Calu3 (cell line): ENCODE measurements at regions not wholly inside any gene's neighbourhood (a gene's known extent, or its start where the extent isn't known, plus 50 kb on each side); places are given as distances from the start of the nearest gene placed in this dataset.

Experiments used
- BruUV-seq: library from RNA; stranded (reverse); fragments of 400-500 nt; replicated peaks from 2 replicates; lab custom pipeline; 2021; lab: Mats Ljungman, UMichigan
- CTCF ChIA-PET: fragments of 300-600 bp; sonication (Branson Sonifier 250); formaldehyde crosslinking; loops from one replicate; lab custom pipeline; 2022; ENCODE audit warnings: antibody characterized with exemption; lab: Charles Lee
- DNase-seq: peaks from one replicate; pipeline ENCODE4 v3.0.0; 2022
- H3K27ac Mint-ChIP-seq: one replicate; pipeline ENCODE4 v1.8.0; 2022; ENCODE audit warnings: mixed read lengths; ENCODE audit not compliant: unreplicated experiment
- H3K27me3 Mint-ChIP-seq: one replicate; pipeline ENCODE4 v1.8.0; 2022; ENCODE audit warnings: mixed read lengths; ENCODE audit not compliant: unreplicated experiment
- H3K36me3 Mint-ChIP-seq: one replicate; pipeline ENCODE4 v1.8.0; 2022; ENCODE audit warnings: mild to moderate bottlenecking, moderate library complexity, mixed read lengths; ENCODE audit not compliant: insufficient read depth, unreplicated experiment
- H3K4me1 Mint-ChIP-seq: one replicate; pipeline ENCODE4 v1.8.0; 2022; ENCODE audit warnings: mild to moderate bottlenecking, low read depth, mixed read lengths; ENCODE audit not compliant: unreplicated experiment
- H3K4me3 Mint-ChIP-seq: one replicate; pipeline ENCODE4 v1.8.0; 2022; ENCODE audit warnings: mild to moderate bottlenecking, low read depth, moderate library complexity, mixed read lengths; ENCODE audit not compliant: unreplicated experiment
- H3K9me3 Mint-ChIP-seq: one replicate; pipeline ENCODE4 v1.8.0; 2022; ENCODE audit warnings: low read depth, mixed read lengths; ENCODE audit not compliant: unreplicated experiment
- intact Hi-C: fragments of 100-400 bp; cut with micrococcal nuclease; formaldehyde crosslinking; loops from one replicate; pipeline ENCODE4 v1.10.0; 2022; ENCODE audit not compliant: unreplicated experiment
- TF ChIP-seq, protein P1 (sequence below): fragments of 200-600 bp; IDR thresholded peaks from one replicate; pipeline ENCODE4 v1.8.0; 2022; ENCODE audit warnings: antibody characterized with exemption; ENCODE audit not compliant: unreplicated experiment

DNA sequence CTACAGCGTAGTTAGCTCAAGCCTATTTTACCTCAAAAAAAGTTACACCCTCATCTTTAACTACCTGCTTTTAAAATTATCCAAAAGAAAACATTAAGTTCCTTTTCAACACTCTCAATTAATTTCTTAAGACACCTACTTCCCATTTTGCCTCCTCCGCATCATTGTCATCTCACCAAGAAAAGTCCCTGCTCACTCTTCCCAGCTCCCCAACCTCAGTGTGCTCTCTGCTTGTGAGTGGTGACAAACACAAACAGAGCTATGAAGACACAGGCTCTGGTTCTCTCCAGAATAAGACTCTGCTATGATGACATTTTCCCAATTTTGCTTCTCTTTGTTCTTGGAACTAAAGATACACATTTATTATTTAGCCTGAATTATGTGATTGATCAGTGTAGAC lies 385.1 kb upstream of the HTR2A start:
- CTCF ChIA-PET, result no interaction called here
- peaks cover 14% of the 10 kb centered on the region for H3K4me1 Mint-ChIP-seq
- intact Hi-C loops, result no loop called here
- H3K36me3 Mint-ChIP-seq, result no peaks in the 10 kb centered on the region
- no peak for DNase-seq
- no peaks in the 10 kb centered on the region for H3K9me3 Mint-ChIP-seq
- TF ChIP-seq, protein P1, sequence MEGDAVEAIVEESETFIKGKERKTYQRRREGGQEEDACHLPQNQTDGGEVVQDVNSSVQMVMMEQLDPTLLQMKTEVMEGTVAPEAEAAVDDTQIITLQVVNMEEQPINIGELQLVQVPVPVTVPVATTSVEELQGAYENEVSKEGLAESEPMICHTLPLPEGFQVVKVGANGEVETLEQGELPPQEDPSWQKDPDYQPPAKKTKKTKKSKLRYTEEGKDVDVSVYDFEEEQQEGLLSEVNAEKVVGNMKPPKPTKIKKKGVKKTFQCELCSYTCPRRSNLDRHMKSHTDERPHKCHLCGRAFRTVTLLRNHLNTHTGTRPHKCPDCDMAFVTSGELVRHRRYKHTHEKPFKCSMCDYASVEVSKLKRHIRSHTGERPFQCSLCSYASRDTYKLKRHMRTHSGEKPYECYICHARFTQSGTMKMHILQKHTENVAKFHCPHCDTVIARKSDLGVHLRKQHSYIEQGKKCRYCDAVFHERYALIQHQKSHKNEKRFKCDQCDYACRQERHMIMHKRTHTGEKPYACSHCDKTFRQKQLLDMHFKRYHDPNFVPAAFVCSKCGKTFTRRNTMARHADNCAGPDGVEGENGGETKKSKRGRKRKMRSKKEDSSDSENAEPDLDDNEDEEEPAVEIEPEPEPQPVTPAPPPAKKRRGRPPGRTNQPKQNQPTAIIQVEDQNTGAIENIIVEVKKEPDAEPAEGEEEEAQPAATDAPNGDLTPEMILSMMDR, result no peak
- no peak overlapping the region for H3K27ac Mint-ChIP-seq
- H3K27me3 Mint-ChIP-seq, result no peaks in the 10 kb centered on the region
- BruUV-seq, result no TSS peak
- H3K4me3 Mint-ChIP-seq, result no peak overlapping the region

DNA sequence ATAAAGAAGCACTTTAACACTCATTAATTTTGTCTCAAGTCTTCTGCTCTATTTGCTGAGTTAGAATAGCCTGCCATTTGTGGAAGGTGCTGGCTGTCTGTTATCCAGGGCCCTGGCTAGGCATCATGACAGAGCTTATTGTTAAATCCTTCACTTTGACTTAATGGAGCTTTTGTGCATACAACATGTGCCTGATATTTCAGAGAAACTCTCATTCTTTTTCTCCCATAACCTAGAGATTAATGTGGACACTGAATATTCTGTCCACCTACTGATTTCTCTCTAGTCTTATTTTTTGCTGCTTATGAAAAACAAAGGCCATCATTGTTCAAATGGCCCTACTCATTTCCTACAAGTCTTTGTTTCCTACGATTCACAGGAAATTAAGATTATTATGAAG lies 383.1 kb upstream of the HTR2A start:
- DNase-seq, result no peak
- CTCF ChIA-PET, result no interaction called here
- Mint-ChIP-seq H3K4me1 (no peaks in the 10 kb centered on the region), H3K36me3 (no peaks in the 10 kb centered on the region), H3K9me3 (no peaks in the 10 kb centered on the region), H3K27me3 (no peaks in the 10 kb centered on the region), H3K27ac (no peak overlapping the region), H3K4me3 (no peak overlapping the region)
- intact Hi-C loops, result no loop called here
- TF ChIP-seq, protein P1, result no peak
- BruUV-seq, result no TSS peak

DNA sequence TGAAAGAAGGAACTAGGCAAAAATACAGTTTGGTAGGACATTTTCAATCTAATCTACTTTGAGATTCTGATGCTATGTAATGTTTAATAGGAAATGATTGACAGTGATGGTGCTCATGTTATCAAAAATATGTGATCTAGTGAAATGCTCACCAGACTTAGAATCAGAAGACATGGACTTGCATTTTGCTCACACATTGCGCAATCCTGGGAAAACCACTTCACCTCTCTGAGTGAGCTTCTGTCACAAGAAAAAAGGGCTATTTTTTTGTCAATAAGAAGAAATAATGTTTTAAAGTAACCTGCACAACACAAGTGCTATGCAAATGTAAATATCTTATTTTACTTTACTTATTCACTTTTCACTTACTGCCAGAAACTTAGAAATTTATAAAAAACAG lies 380.9 kb upstream of the HTR2A start:
- CTCF ChIA-PET, result no interaction called here
- Mint-ChIP-seq H3K36me3 (no peaks in the 10 kb centered on the region), H3K4me1 (no peaks in the 10 kb centered on the region), H3K27me3 (no peaks in the 10 kb centered on the region), H3K4me3 (no peak overlapping the region), H3K27ac (no peak overlapping the region), H3K9me3 (no peaks in the 10 kb centered on the region)
- BruUV-seq, result no TSS peak
- TF ChIP-seq, protein P1, result no peak
- intact Hi-C loops, result no loop called here
- no peak for DNase-seq

DNA sequence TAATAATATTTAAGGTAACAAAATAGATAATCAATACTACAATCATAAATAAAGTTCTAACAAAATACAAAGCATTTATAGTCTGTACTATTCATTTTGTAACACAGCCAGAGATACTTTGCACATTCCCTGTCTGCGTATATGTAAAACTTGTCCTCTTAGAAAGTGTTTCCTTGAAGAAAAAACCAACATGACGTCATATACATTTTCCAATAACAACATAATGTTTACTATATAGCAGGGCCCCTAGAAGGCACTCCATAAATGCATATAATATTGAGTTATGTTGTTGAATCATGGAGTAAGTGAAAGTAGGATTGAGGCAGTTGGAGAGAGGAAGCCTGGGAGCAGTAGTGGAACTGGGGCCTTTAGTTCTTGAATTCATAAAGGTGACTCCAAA lies 371.4 kb upstream of the HTR2A start:
- BruUV-seq, result no TSS peak
- Mint-ChIP-seq H3K27me3 (no peaks in the 10 kb centered on the region), H3K4me3 (no peak overlapping the region), H3K27ac (no peak overlapping the region), H3K9me3 (no peaks in the 10 kb centered on the region), H3K4me1 (no peaks in the 10 kb centered on the region), H3K36me3 (no peaks in the 10 kb centered on the region)
- intact Hi-C loops, result no loop called here
- CTCF ChIA-PET, result no interaction called here
- no peak for DNase-seq
- TF ChIP-seq, protein P1, result no peak
